Activated CD8-positive, alpha-beta memory T cell treated with anti-CD3 and anti-CD28 coated beads, Interleukin-2, amount 50 U/mL, for 24 hours (primary cell): ENCODE measurements at regions not wholly inside any gene's neighbourhood (a gene's known extent, or its start where the extent isn't known, plus 50 kb on each side); places are given as distances from the start of the nearest gene placed in this dataset.
"Not testable (repeated sequence)": the region's sequence is repeated elsewhere in the genome, so short reads cannot be mapped to it uniquely, and the experiment has no call there.

Experiments used
- DNase-seq: peaks from one replicate; pipeline ENCODE4 v3.0.0-alpha.2; 2020; ENCODE audit errors: extremely low read depth

DNA sequence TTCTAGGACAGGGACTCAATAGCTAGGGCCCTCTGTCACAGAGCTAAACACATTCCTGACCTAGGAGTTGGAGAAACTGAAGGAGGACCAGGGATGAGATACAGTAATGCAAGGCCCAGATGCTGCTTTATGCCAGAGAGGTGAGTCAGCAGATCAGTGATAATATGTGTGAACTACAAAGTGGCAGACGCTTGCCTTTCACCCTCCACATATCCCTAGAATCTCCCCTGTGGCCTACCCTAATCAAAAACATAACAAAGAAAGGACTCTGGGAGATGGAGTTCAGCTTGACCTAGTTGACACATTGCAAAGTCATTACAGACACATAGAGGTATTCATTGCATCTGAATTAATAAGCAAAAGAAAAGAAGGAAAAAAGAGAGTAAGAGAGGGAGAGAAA is 417.6 kb upstream of the DYNLRB2 start:
- no peak for DNase-seq

DNA sequence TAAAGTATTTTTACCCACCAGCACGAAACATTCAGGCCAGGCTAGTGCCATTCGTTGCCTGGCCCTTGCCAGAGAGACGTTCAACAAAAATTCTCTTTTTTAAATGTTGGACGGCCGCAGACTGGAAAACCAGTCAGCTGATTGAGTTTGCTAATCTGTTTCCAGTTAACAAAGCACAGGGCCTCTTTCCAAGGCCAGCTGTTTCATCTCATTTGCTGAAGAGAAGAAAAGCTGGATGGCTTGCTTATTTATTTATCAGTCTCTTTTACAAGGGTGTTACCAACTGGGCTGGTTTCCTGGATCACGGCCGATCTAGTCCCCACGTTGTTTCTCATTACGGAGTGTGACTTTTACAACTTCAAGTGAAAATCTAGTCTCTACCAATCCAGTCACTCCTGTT is 418.7 kb upstream of the DYNLRB2 start:
- DNase-seq: no peak

DNA sequence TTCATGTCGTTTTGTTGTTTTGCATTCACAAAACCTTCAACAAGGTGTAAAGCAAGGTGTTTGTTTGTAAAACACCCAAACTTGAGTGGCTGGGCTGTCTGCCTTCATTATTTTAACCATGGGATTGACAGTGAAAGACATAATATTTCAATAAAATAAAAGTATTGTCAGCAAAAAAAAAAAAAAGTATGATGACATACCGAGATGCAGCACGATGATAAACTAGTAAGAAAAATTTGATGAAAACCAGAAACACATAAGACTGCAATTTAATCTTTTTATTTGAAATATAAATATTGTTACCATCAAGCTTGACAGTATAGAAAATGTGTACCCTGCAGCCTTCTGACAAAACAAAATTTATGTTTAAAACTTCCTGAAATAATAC is 419.3 kb upstream of the DYNLRB2 start:
- no peak for DNase-seq

DNA sequence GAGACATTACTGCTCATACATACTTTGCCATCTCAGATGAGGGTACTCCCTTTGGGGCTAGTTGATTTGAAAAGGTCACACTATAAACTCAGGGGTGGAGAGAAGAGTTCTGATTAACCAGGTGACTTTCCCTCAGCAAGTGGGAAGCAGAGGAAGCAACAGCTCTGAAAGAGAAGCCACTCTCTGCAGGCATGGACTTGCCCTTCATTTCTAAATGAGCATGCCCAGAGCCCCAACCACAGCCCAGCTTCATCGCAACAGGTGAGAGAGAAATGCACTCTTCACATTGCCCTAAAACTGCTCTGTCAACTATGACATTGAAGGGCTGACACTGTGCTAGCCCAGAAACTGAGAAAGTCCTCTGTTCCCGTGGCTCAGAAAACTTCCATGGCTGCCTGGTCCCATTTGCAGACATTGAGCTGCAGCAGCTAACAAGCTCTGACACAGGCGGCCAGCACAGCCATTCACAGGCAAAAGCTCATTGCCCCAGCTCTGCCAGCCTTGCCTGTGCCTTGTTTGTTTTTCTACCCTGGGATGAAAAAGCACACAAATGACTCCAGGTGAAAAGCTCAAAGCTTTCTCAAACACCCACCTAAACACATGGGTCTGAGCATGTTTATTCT is 419.8 kb upstream of the DYNLRB2 start:
- DNase-seq: no peak

DNA sequence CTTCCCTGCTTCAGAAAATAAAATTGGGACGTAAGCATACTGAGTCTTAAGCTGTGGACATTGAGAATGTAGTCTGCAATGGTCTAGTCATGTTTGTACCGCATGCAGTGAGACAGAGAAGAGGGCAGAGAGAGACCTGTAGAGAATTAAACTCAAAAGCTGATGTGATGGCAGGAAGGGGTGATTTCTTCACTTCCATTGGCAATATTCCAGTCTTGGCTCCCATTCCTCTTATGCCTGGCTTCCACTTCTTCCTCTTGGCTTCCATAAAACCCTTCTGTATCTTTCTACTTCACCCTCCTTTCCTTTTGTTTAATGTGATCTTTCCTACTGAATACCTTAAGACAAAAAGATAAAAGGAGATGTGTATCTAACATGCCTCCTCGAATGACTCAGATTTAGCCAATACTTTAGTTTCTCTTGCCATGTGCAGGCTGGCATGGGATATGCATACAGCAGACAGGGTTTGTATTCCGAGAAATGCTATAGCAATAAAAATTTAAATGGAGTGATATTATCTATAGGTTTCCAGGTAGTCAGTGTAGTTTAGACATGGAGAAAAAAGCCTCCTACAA is 423.1 kb upstream of the DYNLRB2 start:
- no peak for DNase-seq

DNA sequence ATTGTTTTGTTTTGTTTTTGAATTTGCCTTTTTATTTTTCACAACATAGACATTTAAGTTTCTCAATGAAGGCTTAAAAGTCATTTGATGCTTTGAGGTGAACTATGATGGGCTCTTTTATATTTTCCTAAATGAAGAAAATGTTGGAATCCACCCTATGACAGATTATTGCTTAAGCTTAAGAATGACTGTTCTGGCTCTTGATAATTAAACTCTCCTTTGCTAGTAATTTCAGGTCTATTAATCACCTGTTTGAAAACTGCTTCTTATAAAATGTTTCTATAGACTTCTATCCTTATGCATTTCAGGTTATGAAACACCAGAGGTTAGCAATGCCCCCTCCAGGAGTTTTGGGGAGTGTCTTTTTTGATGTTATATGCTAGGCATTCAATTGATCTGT is 424.1 kb upstream of the DYNLRB2 start:
- DNase-seq: no peak

DNA sequence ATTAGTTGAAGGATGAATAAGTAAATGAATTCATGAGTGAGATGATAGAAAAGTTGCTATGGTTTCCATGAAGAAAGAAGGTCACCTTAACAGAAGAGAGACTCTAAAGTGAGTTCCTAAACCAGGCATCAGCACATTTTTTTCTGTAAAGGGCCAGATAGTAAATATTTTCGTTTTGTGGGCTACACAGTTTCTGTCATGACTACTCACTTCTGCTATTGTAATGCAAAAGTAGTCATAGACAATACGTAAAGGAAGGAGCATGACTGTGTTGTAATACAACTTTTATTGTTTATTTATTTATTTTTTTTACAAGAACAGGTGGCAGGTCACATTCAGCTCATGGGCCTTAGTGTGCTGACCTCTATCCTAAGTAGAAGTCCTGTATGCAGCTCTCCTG is 426.1 kb upstream of the DYNLRB2 start:
- no peak for DNase-seq

DNA sequence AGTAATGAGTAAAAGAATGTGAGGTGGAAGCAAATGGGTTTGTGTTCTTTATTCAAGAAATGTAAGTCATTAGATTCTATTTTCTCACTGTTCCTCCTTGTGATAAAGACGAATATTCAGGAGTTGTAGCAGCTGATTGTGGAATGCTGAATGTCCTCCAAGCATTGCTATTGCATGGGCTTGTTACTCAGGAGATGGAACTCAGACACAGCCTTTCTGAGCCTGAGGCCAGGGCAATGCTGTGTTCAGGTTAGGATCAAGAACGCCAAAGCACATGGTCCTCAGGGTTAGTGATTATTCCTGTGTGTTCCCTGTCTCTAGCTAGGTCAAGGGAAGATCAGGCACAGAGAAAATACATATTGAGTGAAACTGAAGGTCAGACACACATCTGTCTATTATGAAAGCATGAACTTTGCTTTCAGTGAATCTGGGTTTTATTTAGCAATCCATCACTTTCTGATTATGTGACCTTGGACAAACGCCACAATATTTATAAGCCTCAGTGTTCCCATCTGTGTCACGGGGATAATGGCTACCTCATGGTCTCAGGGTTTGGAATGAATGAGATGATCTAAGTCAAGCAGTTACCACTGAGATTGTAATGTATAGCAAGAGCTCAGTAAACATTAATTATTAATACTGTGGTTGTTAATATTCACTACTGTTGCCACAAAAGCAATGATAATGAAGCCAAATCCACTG is 426.8 kb upstream of the DYNLRB2 start:
- DNase-seq: no peak

DNA sequence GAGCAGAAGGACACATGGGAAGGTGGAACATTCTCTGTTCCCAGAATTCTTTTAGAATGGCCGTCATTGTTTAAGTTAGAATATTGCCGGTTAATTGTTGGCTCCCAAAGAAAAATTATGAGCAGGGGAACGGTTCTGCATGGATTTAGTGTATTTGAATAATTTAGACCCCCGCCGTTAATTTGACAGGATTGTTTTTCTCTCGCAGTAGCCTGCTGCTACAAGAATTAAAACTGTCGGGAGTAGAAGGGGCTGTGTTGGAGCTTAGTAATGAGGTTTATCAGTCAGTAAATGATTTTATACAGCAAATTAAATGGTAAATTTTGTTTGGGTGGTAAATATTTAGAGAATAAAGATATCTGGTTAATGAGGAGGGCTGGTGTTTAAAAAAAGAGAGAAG is 431.2 kb upstream of the DYNLRB2 start:
- no peak for DNase-seq

DNA sequence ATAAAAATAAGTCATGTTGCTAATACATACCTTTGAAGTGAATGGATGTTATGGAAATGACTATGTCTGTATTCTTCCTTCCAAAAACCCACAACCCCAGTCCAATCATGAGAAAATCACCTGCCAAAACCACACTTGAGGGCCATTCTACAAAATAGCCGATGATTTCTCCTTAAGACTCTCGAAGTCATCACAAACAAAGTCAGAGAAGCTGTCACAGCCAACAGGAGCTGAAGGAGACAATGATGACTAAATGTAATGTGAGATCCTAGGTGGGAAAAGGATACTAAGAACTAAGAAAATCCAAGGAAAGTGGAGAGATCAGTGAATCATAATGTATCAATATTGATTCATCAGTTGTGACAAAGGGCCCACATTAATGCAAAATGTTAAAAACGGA is 432.9 kb upstream of the DYNLRB2 start:
- no peak for DNase-seq

DNA sequence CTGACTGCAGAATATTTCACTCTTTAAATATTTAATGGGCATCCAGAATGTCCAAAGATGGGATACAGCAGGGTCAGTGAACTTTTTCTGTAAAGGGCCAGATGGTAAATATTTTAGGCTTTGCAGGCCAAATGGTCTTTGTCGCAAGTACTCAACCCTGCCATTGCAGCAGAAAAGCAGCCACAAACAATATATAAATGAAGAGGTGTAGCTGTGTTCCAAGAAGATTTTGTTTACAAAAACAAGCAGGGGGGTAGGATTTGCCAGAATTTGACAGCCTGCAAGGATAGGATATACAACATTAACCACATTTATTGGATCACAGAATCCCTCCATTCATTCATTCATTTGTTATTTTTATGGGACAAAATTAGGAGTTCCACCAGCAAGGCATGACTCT is 435.0 kb upstream of the DYNLRB2 start:
- no peak for DNase-seq

DNA sequence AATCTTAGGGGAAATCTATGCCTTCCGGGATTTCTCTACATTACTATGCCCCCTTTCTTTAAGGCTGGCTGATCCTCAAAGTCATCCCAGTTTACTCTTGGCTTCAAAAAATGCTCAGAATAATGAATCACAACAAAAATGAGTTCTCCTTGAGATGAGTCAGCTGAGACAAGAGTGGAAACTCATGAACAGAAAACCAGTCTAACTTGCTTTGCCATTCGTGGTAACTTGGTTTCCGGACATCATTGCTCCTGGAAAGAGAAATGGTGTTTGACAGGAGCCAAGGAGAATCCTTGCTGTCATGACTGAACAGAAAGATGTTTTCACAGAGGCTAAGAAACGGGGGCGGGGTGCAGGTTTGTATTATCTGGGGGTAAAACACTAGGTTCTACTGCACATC is 435.6 kb upstream of the DYNLRB2 start:
- no peak for DNase-seq

DNA sequence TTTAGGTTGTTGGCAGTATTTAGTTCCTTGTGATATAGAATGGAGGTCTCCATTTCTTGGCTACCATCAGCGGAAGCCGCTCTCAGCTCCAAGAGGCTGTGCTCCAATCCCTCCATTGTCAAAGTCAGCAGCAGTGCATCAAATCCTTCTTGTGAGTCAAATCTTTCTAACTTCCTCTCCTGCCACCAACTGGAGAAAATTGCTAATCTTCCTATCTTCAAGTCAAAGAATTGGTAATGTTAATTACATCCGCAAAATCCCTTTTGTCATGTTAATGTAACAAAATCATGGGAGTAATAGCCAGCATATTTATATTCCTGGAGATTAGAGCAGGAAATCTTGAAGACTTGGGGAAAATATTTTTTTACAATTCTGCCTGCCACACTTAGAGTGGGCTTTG is 436.4 kb upstream of the DYNLRB2 start:
- no peak for DNase-seq

DNA sequence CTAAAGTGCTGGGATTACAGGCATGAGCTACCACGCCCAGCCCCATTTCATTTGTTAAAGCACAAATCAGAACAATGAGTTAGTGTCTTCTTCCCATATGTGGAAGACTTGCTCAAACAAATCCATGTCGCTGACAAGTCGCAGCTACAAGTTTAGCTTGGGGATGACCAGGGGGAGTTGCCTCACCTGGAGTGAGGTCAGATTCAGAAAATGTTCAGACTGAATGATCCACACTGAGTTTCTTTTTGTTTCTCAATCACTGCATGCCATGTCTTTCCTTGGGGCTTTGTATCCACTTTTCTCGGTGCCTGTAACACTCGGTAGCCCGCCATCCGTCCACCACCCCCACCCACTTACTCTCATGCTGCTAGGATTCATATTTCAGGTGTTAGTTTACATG is 437.3 kb upstream of the DYNLRB2 start:
- no peak for DNase-seq

DNA sequence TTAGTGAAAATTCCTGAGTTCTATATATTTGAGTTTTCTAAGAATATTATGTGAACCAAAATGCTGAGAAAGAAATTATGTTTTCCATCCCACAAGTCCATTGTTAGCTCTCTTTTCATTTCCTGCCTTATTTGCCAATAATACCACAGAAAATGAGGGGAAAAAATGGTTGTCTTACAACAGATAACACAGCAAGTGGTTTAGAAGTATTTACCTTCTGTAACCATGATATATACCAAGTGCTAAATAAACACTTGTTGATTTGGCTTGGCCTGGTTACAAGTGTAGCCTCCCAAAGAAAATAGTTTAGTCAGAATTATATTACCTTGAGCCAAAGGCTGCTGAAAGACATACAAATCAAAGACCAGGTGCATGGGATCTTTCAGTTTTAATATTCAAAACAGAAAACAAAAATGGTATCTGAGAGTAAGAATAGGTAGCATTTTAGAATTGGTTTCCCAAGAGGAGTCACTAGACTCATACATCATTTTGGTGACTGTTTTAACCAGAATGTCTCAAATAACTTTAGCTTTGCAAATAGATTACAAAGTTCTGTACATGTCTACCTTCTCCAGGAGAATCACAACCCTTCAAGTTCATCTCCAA is 439.8 kb upstream of the DYNLRB2 start:
- no peak for DNase-seq

DNA sequence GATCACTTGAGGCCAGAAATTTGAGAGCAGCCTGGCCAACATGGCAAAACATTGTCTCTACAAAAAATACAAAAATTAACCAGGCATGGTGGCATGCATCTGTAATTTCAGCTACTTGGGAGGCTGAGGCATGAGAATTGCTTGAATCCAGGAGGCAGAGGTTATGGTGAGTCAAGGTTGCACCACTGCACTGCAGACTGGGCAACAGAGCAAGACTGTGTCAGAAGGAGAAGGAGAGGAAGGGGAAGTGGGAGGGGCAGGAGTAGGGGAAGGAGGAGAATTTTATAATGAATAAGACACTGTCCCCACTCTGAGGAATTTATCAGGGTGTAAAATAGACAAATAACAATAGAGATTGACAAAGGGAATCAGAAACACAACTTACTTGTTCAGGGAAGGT is 440.6 kb upstream of the DYNLRB2 start:
- DNase-seq: no peak

DNA sequence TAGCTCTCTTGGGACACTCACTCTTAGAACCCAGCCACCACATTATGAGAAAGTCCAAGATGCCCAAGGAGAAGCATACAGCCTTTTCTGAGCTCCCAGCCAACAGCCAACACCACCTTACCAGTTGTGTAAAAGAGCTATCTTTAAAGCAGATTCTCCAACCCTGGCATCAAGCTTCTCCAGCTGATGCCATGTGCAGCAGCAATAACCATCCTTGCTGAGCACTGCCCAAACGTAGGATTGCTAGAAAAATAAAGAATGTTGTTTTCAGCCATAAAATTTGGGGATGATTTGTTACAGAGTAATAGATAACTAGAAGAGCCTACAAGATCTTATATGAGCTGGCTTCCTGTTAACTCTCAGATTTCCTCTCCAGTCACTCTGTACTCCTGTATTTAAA is 443.7 kb upstream of the DYNLRB2 start:
- DNase-seq: no peak

DNA sequence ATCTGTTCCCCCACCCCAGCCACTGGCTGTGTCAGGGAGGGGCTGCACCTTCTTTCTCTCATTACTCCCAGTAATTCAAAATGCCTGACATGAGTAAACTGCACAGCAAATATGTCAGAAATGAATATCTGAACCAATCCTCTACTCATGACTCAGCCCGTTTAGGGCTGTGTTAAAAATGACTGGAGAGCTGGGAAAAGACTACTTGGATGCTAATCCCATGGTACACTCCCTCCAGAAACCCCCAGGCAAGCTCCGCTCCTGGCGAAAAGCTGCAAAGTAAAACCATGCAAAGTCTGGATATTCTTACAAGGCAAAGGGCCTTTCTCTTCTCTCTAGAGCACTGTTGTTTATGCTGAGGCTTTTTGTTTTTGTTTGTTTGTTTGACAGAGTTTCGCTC is 448.1 kb upstream of the DYNLRB2 start:
- DNase-seq: no peak

DNA sequence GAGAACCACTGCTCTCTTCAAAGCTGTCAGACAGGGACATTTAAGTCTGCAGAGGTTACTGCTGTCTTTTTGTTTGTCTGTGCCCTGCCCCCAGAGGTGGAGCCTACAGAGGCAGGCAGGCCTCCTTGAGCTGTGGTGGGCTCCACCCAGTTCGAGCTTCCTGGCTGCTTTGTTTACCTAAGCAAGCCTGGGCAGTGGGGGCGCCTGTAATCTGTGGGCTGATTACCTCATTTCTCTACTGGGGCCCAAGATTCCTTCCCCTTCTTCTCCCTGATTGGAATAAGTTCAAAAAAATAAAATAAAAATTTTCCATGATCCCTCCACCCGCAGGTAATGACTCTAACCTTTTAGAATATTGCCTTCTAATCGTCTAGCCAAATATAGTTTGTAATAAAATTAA is 449.3 kb upstream of the DYNLRB2 start:
- DNase-seq: not testable (repeated sequence)

DNA sequence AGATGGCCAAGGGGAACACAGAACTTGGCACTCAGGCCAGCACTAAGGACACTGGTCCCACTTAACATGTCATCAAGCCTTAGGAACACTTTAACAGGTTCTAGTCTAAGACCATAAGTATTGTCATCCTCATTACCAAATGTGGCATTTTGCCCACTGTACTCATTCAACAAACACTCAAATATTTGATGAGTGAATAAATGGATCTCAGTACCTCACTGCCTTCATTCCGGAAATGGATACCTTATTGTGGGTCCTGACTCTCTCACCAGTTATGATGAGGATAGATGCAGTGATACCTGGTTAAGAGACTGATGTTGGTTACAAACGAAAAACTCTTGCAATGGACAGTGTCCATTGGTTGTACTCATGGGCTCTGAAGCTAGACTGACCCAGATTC is 455.2 kb upstream of the DYNLRB2 start:
- no peak for DNase-seq

DNA sequence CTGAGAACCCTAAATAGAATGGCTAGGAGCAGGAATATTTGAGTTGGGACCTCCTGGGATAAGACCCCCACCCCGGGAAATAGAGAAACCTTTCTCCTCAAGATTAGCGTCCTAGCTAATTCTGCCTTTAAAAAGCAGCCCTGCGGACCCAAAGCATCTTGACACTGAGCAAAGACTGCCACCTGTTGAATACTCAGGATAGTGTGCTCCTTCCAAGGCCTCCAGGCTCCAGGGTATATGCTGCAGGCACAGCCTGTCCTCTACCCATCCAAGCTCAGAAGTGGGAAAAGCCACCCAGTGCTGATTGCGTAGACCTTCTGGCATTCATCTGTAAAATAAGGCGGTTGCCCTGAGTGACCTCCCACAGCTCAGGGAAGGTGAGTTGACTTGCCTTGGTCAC is 456.2 kb upstream of the DYNLRB2 start:
- DNase-seq: no peak

DNA sequence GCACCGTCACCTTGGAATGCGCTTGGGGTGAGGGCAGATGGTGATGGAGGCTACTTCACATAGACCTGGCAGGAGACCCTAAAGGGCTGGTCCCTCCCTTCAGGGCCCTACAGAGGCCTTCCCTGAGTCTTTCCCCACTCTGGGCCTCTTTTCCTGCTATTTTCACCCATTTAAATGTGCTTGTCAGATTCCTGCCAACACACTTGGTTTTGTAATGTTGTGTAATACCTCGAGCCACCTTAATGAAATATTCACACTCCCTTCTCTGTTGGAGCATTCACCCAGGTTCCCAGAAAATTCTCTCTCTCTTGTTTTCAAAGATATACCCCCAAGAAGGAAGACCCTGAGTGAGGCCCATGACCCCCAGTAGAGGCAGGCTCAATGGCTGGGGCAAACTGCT is 456.6 kb upstream of the DYNLRB2 start:
- no peak for DNase-seq

DNA sequence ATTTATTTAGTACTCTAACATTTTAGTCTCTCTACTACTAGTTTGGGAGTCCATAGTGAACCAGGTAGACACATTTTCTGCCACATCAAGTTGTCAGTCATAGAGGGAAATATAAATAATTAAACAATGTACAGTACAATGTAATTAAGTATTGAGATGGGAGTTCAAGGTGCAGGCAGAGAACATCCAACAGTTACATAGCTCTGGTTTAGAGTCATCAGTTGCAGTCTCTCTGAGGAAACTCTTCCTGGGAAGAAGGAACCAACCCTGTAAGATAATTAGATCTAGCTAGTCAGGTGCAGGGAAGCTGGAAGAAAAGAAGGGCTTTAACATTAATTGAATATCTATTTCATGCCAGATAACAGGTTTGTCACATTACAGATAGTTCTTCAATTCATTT is 457.9 kb upstream of the DYNLRB2 start:
- no peak for DNase-seq
